Spleen (tissue), 11 donors: ENCODE measurements at regions not wholly inside any gene's neighbourhood (a gene's known extent, or its start where the extent isn't known, plus 50 kb on each side); places are given as distances from the start of the nearest gene placed in this dataset.

Experiments used
- DNase-seq: peaks from one replicate; pipeline ENCODE4 v3.0.0-alpha.2; 2020
- H3K27ac ChIP-seq, 8 donors: fragments of 200-600 bp; sonication (generic) in 7 of 8; 1 replicate in 4 of 8; 2 replicates in 4 of 8; pipeline versions ENCODE4 v1.5.0 to v1.8.0; 2016 to 2021; ENCODE audit warnings: inconsistent platforms in 4 of 8, mild to moderate bottlenecking in 4 of 8, moderate library complexity in 1 of 8
- H3K27me3 ChIP-seq, 7 donors: fragments of 200-600 bp; sonication (generic) in 6 of 7; replicated peaks in 1 of 7; 1 replicate in 4 of 7; 2 replicates in 3 of 7; pipeline versions ENCODE4 v1.5.0 to v1.8.0; 2016 to 2021; ENCODE audit warnings: inconsistent platforms in 3 of 7, mild to moderate bottlenecking in 1 of 7
- H3K36me3 ChIP-seq, 6 donors: fragments of 200-600 bp; sonication (generic) in 5 of 6; 1 replicate in 4 of 6; 2 replicates in 2 of 6; pipeline versions ENCODE4 v1.5.0 to v1.8.0; 2016 to 2021; ENCODE audit warnings: inconsistent platforms in 2 of 6
- H3K4me1 ChIP-seq, 6 donors: fragments of 200-600 bp; sonication (generic) in 5 of 6; 1 replicate in 3 of 6; 2 replicates in 3 of 6; pipeline versions ENCODE4 v1.5.0 to v1.8.0; 2016 to 2021; ENCODE audit warnings: inconsistent platforms in 3 of 6
- H3K4me3 ChIP-seq, 8 donors: fragments of 200-600 bp; sonication (generic) in 7 of 8; 1 replicate in 4 of 8; 2 replicates in 4 of 8; pipeline versions ENCODE4 v1.5.0 to v1.8.0; 2016 to 2021; ENCODE audit warnings: inconsistent platforms in 4 of 8, mild to moderate bottlenecking in 4 of 8, moderate library complexity in 2 of 8
- H3K9me3 ChIP-seq, 8 donors: fragments of 200-600 bp; sonication (generic) in 7 of 8; 1 replicate in 4 of 8; 2 replicates in 4 of 8; pipeline versions ENCODE4 v1.5.0 to v1.8.0; 2016 to 2021; ENCODE audit warnings: inconsistent platforms in 4 of 8
- CTCF ChIP-seq, 11 experiments: fragments of 200-600 bp in 7 of 11; fragments of 450-650 bp in 4 of 11; sonication (generic) in 4 of 11; IDR thresholded peaks in 8 of 11; conservative IDR thresholded peaks in 3 of 11; 1 replicate in 7 of 11; 2 replicates in 4 of 11; pipeline versions ENCODE4 v1.4.0 to v1.8.0; 2016 to 2021; ENCODE audit warnings: antibody characterized with exemption in 11 of 11, inconsistent platforms in 4 of 11, mild to moderate bottlenecking in 1 of 11
- POLR2A ChIP-seq, 3 donors: fragments of 450-650 bp; IDR thresholded peaks; one replicate each; pipeline ENCODE4 v1.5.1; 2017; ENCODE audit warnings: antibody characterized with exemption in 3 of 3, mild to moderate bottlenecking in 1 of 3
- POLR2AphosphoS5 ChIP-seq, 3 donors: sonication (generic); formaldehyde crosslinking; IDR thresholded peaks; one replicate each; pipeline ENCODE4 v1.5.1; 2017; ENCODE audit warnings: antibody characterized with exemption in 3 of 3
- WGBS, 5 donors: extraction: QIAGEN DNeasy Blood & Tissue Kit in 3 of 5; methylation state at CpG; one replicate each; pipeline versions ENCODE4 v1.1.5 to v1.1.7; 2013 to 2018; 5-methylcytosine and 5-hydroxymethylcytosine counted together
- intact Hi-C: fragments of 100-400 bp; cut with DNase I; formaldehyde crosslinking; loops from one replicate; pipeline ENCODE4 v1.15.0; 2023; ENCODE audit warnings: low total_unique reads
- donor health status: healthy with polysubstance abuse.
- donor health status: DM: no; HTN: no; CAD: no; lungs with moderate emphysema.
- donor health status: DM: no; HTN: no; CAD: no.
- donor health status: Bipolar disorder and iron deficiency.
- donor health status: healthy.
- donor health status: DM: no; HTN: no; CAD: no.
- donor health status: DM: yes; HTN: yes; CAD: no.

- peaks cover 0 to 26% (median 15%) of the 10 kb centered on the region in 6 donors for H3K4me1 ChIP-seq
- TF ChIP-seq CTCF (IDR thresholded peaks at IDR 0.05 in 8 of 11, conservative IDR thresholded peaks at IDR 0.05 in 3 of 11) = peak in 3 of 11 experiments; percentile 20 to 42 (median 37)
- peak; percentile 51 to 90 (median 90) for TF ChIP-seq POLR2AphosphoS5 (IDR thresholded peaks at IDR 0.05)
- TF ChIP-seq POLR2A (IDR thresholded peaks at IDR 0.05) = no peak
- H3K9me3 ChIP-seq = peaks cover 0 to 17% (median 0%) of the 10 kb centered on the region in 8 donors
- H3K4me3 ChIP-seq = no peak overlapping the region
- H3K27ac ChIP-seq = peak overlapping the region; percentile 37 to 90 (median 80)
- H3K27me3 ChIP-seq = no peaks in the 10 kb centered on the region
- 21 to 28% (median 24%) methylated on average over 10 of the region's 10 CpGs for WGBS, 5 donors
- intact Hi-C loops = no loop called here
- no peaks in the 10 kb centered on the region for H3K36me3 ChIP-seq
- peak; percentile 87 for DNase-seq
Observed at GRCh38 chr9:108142504-108143201, 653.1 kb upstream of the KLF4 start.

GRCh38 chr9:108142142-108142503 lies 652.6 kb upstream of the KLF4 start:
- 62 to 92% (median 75%) methylated on average over 2 of the region's 2 CpGs for WGBS, 5 donors
- H3K4me1 ChIP-seq = peaks cover 0 to 26% (median 15%) of the 10 kb centered on the region in 6 donors
- H3K27me3 ChIP-seq = no peaks in the 10 kb centered on the region
- intact Hi-C loops = no loop called here
- peaks cover 0 to 17% (median 0%) of the 10 kb centered on the region in 8 donors for H3K9me3 ChIP-seq
- no peaks in the 10 kb centered on the region for H3K36me3 ChIP-seq
- H3K27ac ChIP-seq = peak overlapping the region; percentile 37 to 90 (median 80)
- H3K4me3 ChIP-seq = no peak overlapping the region
- DNase-seq = no peak
- no peak for TF ChIP-seq POLR2A (IDR thresholded peaks at IDR 0.05)
- TF ChIP-seq CTCF (IDR thresholded peaks at IDR 0.05 in 8 of 11, conservative IDR thresholded peaks at IDR 0.05 in 3 of 11) = peak in 1 of 11 experiments; percentile 13
- no peak for TF ChIP-seq POLR2AphosphoS5 (IDR thresholded peaks at IDR 0.05)

- no peak for DNase-seq
- H3K27ac ChIP-seq = peak overlapping the region in 2 of 8 donors; percentile 83 to 87
- peaks cover 0 to 26% (median 15%) of the 10 kb centered on the region in 6 donors for H3K4me1 ChIP-seq
- no peak overlapping the region for H3K4me3 ChIP-seq
- no peaks in the 10 kb centered on the region for H3K36me3 ChIP-seq
- intact Hi-C loops = no loop called here
- no peaks in the 10 kb centered on the region for H3K27me3 ChIP-seq
- TF ChIP-seq CTCF (IDR thresholded peaks at IDR 0.05 in 8 of 11, conservative IDR thresholded peaks at IDR 0.05 in 3 of 11) = no peak
- no peak for TF ChIP-seq POLR2A (IDR thresholded peaks at IDR 0.05)
- no peaks in the 10 kb centered on the region for H3K9me3 ChIP-seq
- 66 to 94% (median 82%) methylated on average over 2 of the region's 2 CpGs for WGBS, 5 donors
Observed at GRCh38 chr9:108139900-108140299, 650.3 kb upstream of the KLF4 start.

DNA sequence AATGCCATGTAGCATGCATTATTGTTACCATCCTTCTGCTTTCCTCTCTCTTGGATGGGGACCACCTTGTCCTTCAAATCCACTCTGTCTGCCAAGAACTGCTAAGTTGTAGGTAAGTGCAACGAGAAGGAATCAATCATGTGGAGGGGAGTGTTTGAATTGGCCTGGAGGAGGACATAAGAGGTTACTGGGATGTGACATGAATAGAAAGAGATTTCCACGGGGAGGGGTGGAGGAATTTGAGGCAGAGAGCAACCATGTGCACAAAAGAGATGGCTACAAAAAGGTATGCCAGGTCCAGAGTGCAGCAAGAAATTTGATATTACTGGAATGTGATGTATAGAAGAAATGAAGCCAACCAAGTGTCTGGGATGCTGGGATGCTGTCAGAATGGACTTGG lies 648.9 kb upstream of the KLF4 start:
- Histone ChIP-seq H3K9me3 (no peaks in the 10 kb centered on the region), H3K27me3 (no peaks in the 10 kb centered on the region), H3K4me3 (no peak overlapping the region), H3K4me1 (peaks cover 0 to 22% (median 12%) of the 10 kb centered on the region in 6 donors), H3K27ac (no peak overlapping the region), H3K36me3 (no peaks in the 10 kb centered on the region)
- 63 to 77% (median 70%) methylated on average over 2 of the region's 2 CpGs for WGBS, 5 donors
- DNase-seq = no peak
- intact Hi-C loops = no loop called here
- no peak for TF ChIP-seq POLR2AphosphoS5 (IDR thresholded peaks at IDR 0.05)
- no peak for TF ChIP-seq POLR2A (IDR thresholded peaks at IDR 0.05)
